ENCODE measurements at regions not wholly inside any gene's neighbourhood (a gene's known extent, or its start where the extent isn't known, plus 50 kb on each side); places are given as distances from the start of the nearest gene placed in this dataset.

GRCh38 chr5:124986667-124987066, 240.2 kb upstream of the ZNF608 start:
- TF ChIP-seq CTCF (IDR thresholded peaks at IDR 0.05) (no peak), POLR2A (IDR thresholded peaks at IDR 0.05) (no peak)
